ENCODE measurements at regions not wholly inside any gene's neighbourhood (a gene's known extent, or its start where the extent isn't known, plus 50 kb on each side); places are given as distances from the start of the nearest gene placed in this dataset.

GRCh38 chr11:30753504-30753903, 167.4 kb upstream of the MPPED2 start:
- TF ChIP-seq CTCF (IDR thresholded peaks at IDR 0.05; ENCODE audit: low read depth, low read length) = no peak
- no peak for DNase-seq (ENCODE audit: low read depth, low spot score)
- H3K4me3 ChIP-seq (ENCODE audit: low read depth, low read length) = no peak overlapping the region
- in situ Hi-C loops (cut with HindIII; ENCODE audit: low sequenced_read_pairs) = no loop called here

- no peak for TF ChIP-seq CTCF (IDR thresholded peaks at IDR 0.05; ENCODE audit: low read depth, low read length)
- DNase-seq (ENCODE audit: low read depth, low spot score) = no peak
- in situ Hi-C loops (cut with HindIII; ENCODE audit: low sequenced_read_pairs) = no loop called here
- H3K4me3 ChIP-seq (ENCODE audit: low read depth, low read length) = no peak overlapping the region
These were observed 163.1 kb upstream of the MPPED2 start for GRCh38 chr11:30749268-30749667.

GRCh38 chr11:30741039-30741550, 154.9 kb upstream of the MPPED2 start:
- DNase-seq (ENCODE audit: low read depth, low spot score) = no peak

GRCh38 chr11:30740091-30740490, 153.9 kb upstream of the MPPED2 start:
- no peak for TF ChIP-seq CTCF (IDR thresholded peaks at IDR 0.05; ENCODE audit: low read depth, low read length)
- in situ Hi-C loops (cut with HindIII; ENCODE audit: low sequenced_read_pairs) = no loop called here

More at GRCh38 chr11:30741039-30741550, 154.9 kb upstream of the MPPED2 start:
- no peak overlapping the region for H3K4me3 ChIP-seq (ENCODE audit: low read depth, low read length)
- in situ Hi-C loops (cut with HindIII; ENCODE audit: low sequenced_read_pairs) = no loop called here
- no peak for TF ChIP-seq CTCF (IDR thresholded peaks at IDR 0.05; ENCODE audit: low read depth, low read length)

GRCh38 chr11:30735946-30736345, 149.8 kb upstream of the MPPED2 start:
- in situ Hi-C loops (cut with HindIII; ENCODE audit: low sequenced_read_pairs) = no loop called here
- no peak for TF ChIP-seq CTCF (IDR thresholded peaks at IDR 0.05; ENCODE audit: low read depth, low read length)
- H3K4me3 ChIP-seq (ENCODE audit: low read depth, low read length) = no peak overlapping the region
- DNase-seq (ENCODE audit: low read depth, low spot score) = no peak

More at GRCh38 chr11:30740091-30740490, 153.9 kb upstream of the MPPED2 start:
- H3K4me3 ChIP-seq (ENCODE audit: low read depth, low read length) = no peak overlapping the region
- DNase-seq (ENCODE audit: low read depth, low spot score) = no peak

GRCh38 chr11:30733748-30734147, 147.6 kb upstream of the MPPED2 start:
- H3K4me3 ChIP-seq (ENCODE audit: low read depth, low read length) = no peak overlapping the region
- no peak for TF ChIP-seq CTCF (IDR thresholded peaks at IDR 0.05; ENCODE audit: low read depth, low read length)
- in situ Hi-C loops (cut with HindIII; ENCODE audit: low sequenced_read_pairs) = no loop called here
- no peak for DNase-seq (ENCODE audit: low read depth, low spot score)

GRCh38 chr11:30730011-30730410, 143.9 kb upstream of the MPPED2 start:
- TF ChIP-seq CTCF (IDR thresholded peaks at IDR 0.05; ENCODE audit: low read depth, low read length) = no peak
- DNase-seq (ENCODE audit: low read depth, low spot score) = no peak
- in situ Hi-C loops (cut with HindIII; ENCODE audit: low sequenced_read_pairs) = no loop called here
- H3K4me3 ChIP-seq (ENCODE audit: low read depth, low read length) = no peak overlapping the region

Measured in astrocyte of the spinal cord (primary cell).